GM19328 (cell line): ENCODE measurements at regions not wholly inside any gene's neighbourhood (a gene's known extent, or its start where the extent isn't known, plus 50 kb on each side); places are given as distances from the start of the nearest gene placed in this dataset.

Source experiments
- ATAC-seq: cut with Tn5 transposase; IDR thresholded peaks from one replicate; pipeline ENCODE4 v1.9.1; 2021; ENCODE audit warnings: mild to moderate bottlenecking, moderate library complexity; ENCODE audit not compliant: unreplicated experiment

DNA sequence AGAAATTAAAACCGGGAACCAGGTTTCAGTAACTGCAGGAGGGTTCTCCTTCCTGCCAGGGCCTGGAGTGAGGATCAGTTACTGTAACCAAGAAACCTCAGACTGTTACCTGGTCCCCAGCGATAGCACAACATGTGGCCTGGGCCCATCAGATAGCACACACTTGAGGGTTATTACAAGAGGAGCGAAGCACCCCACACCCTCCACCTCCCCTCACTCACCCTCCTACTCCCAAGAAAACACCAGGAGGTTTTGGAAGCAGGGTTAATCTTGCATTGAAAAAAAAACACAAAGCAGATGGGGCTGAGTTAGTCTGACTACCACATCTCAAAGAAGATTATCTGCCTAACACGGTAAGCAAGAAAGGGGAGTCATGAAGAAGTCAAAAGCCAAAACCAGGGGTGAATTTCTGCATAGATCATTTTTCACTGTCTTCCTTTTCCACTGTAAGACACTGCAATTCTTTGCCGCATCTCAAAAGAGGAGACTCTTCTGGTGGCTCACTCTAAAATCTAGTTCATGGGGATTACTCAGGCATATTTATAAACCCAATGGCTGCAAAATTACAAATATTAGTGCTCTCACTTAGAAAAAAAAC lies 75.9 kb upstream of the DOCK9 start:
- ATAC-seq, result no peak

DNA sequence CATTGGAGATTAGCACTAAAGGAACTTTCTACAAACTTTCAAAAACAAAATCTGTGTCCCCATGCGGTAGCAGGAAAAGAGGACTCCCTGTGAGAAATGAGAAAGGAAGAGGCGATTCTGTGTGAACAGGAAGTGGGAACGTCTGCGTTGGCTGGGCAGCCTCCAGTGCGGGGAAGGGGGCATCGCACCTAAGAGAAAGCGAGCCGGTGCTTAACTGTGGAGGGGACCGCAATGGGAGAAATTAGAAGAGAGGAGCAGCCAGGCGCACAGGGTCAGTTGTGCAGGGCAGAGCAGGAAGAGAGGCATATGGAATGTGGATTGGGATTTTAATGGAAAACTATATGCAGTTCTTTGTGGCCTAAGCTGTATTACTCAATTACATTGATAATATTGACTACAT lies 77.4 kb upstream of the DOCK9 start:
- ATAC-seq, result no peak

DNA sequence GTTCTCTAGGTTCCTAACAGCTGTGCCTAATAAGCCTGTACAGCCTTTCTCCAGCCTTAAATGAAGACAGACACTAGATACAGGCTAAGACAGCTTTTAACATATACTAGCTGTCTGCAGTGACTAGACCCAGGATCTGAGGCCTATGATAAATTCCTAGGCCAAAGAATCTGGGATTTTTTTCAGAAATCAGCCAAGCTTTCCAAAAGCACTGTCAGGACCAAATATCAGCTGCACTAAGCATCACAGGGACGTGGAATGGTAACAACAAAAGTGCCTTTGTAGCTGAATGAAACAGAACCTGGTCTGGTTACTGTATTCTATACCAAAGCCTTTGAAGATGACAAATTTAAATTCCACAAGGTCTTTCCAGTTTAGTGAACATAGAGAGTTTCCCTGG lies 77.9 kb upstream of the DOCK9 start:
- no peak for ATAC-seq

DNA sequence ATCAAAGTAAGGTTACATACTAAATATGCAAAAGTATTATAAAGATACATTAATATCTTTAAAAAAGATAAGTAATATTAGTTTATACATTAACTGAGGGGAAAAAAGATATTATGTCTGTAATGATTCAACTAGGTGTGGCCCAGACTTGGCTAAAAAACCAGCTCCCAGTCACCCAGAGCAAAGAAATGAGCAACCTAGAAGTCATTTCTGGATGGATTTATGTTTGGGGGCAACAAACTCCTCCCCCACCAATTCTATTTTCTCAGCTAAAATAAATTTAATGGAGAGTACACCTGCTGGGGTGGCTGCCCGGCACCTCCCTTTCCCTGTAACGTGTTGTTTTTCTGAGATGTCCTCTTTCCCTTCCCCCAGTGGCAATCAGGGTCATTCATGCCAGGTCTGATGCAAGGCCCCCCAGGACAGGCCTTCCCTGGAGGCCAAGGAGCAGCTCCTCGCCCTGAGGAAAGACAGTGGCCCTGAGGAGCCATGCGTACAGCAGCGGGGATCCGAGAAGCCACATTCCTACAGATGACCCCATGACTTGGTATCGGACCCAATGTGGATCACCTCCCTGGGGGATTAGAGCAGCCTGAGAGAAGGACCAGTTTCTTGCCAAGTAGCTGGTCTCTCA lies 78.6 kb upstream of the DOCK9 start:
- ATAC-seq, result no peak

DNA sequence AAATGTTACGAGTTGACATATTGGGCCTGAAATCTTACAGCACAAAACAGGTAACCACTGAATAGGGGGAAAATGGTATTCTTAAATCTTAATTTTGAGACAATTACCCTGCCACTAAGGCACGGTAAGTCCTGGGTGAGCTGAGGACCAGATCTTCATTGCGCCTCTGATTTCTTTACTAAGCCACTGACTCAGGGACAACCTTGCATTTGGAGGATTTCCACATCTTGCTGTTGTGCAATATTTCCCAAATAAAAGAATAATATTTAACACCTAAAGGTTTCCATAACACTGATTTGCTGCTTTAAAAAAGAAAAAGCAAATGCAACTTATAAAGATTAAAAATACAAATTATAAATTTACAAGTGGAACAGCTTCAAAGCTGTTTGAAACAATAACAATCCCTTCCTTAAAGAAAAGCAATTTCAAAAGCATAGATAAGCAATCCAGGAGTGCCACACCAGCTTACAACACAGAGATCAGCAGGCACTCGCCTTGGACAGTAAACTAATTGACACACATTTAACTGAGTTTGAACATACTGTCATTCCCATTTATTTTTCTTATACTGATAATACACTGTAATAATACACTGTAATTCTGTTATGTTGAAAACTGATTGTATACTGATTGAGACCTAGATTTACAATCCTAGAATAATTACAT lies 79.6 kb upstream of the DOCK9 start:
- no peak for ATAC-seq

- ATAC-seq, result no peak
Observed at GRCh38 chr13:99058527-99059495, 80.9 kb upstream of the DOCK9 start.

GRCh38 chr13:99059498-99060075 lies 81.7 kb upstream of the DOCK9 start:
- no peak for ATAC-seq

DNA sequence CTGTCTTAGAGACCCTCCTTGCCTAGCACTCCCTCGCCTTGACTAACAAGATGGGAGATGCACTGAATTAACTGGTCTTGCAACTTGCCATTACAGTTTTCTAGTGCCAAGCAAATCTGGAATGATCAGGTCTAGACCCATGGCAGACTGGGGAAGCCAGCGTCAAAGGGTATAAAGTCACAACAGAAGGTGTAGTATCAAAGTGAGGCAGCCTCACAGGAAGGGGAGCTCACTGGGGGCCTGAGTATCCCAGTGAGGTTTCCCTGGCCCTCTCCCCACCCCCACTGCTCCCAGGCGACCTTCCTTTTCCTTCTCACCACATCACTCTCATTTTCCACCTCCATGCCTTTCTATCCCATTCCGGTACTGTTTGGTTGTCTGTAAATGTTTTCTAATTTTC lies 83.5 kb upstream of the DOCK9 start:
- no peak for ATAC-seq

- ATAC-seq, result no peak
Observed at GRCh38 chr13:99062593-99062992, 84.7 kb upstream of the DOCK9 start.

DNA sequence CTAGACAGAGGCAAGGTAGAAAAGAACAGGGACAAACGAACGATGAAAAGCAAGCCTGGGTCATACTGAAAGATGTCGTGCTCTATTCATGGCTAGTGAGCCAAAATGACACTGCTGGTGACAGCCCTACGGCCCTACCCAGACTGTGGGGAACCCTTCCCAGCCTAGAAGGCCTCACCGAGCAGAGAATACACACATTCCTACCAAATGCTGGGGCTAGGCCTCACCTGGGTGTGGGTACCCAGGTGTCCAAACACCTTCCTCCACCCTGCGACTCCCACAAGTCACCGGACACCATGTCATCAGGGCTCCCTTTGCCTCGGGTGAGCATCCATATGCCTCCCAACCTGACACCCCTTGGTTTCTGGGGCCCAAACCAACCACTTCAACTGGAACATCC lies 85.3 kb upstream of the DOCK9 start:
- ATAC-seq, result no peak

DNA sequence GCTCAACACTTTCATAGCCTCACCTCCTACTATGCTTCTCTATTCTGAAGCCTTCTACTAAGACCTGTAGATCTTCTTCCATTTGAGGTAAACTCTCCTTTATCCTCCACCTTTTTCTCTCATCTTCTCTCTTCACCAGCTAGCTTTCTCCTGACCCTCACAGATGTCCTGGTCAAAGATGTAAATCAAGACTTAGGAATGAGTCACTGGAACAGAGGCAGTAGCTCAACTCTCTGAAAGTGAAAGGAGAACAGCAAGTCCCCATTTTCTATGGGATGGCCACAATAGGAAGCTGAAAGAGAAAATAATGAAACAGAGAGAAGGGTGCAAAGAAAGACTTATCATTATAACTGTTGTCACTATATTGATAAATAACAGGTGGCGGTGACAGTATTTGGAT lies 86.1 kb upstream of the DOCK9 start:
- no peak for ATAC-seq

GRCh38 chr13:99064624-99065234 lies 86.9 kb upstream of the DOCK9 start:
- ATAC-seq, result no peak

- ATAC-seq, result no peak
Observed at GRCh38 chr13:99065235-99066015, 87.6 kb upstream of the DOCK9 start.

DNA sequence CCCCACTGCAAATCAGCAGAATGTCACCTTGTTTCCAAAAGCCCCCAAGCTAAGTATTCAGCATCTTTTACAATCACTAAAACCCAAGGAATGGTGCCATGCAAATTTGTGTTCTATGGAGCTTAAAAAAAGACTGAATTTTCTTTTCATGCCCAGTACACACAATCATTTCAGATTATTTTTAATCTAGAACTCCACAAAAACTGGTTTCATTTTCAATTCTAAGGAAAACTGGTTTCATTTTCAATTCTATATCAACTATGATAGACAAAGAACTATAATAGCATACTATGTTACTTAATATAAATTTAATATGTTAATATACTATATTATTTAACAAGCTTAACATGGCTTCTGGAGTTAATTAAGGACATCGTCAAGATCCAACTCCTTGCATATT lies 88.4 kb upstream of the DOCK9 start:
- no peak for ATAC-seq

GRCh38 chr13:99067159-99067985 lies 89.5 kb upstream of the DOCK9 start:
- no peak for ATAC-seq

GRCh38 chr13:99071211-99071610 lies 93.3 kb upstream of the DOCK9 start:
- ATAC-seq, result no peak

DNA sequence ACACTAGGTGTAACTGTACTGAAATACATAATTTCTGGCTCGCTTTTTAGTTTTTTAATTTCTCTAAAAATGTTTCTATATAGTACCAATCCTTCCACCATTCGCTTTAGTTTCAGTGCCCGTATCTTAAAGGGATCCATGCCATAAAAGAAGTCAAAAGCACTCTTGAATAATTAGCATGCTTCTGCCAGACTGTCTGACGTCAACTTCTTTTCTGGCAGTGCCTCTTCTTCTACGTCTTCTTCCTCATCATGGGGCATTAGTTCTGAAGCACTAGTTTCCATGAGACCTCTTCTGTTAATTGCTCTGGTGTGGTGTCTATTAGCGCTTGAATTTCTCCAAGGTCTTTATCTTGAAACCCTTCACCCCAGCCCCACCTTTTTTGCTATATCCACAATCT lies 93.8 kb upstream of the DOCK9 start:
- ATAC-seq, result no peak

DNA sequence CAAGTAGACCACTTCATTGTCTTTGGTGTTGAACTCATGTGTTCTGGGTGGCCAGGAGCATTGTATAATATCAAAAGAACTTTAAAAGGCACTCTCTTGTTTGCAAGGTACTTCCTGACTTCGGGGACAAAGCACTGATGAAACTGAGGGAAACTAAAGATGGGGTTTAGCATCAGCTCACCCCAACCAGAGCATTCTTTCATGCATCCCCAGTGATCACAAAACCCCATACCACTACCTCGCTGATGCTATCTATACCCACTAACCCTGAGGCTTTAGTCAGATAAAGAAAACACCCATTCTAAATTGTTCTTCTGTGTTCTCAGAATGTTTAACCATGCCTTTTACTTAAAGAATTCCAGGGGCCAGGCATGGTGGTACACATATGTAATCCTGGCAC lies 94.5 kb upstream of the DOCK9 start:
- ATAC-seq, result no peak

GRCh38 chr13:99072941-99073340 lies 95.1 kb upstream of the DOCK9 start:
- no peak for ATAC-seq
